NCI-H2196 treated with DMSO at 0.1 percent for 48 hours (cell line): ENCODE measurements at regions not wholly inside any gene's neighbourhood (a gene's known extent, or its start where the extent isn't known, plus 50 kb on each side); places are given as distances from the start of the nearest gene placed in this dataset.
"Not testable (repeated sequence)": the region's sequence is repeated elsewhere in the genome, so short reads cannot be mapped to it uniquely, and the experiment has no call there.

Source experiments
- DNase-seq: peaks from one replicate; lab custom pipeline; 2025; ENCODE audit not compliant: unreplicated experiment; lab: John Stamatoyannopoulos, UW

GRCh38 chr13:44848920-44849676 is 140.2 kb downstream of the NUFIP1 start:
- no peak for DNase-seq

- not testable (repeated sequence) for DNase-seq
Observed at GRCh38 chr13:44845281-44846058, 143.8 kb downstream of the NUFIP1 start.

DNA sequence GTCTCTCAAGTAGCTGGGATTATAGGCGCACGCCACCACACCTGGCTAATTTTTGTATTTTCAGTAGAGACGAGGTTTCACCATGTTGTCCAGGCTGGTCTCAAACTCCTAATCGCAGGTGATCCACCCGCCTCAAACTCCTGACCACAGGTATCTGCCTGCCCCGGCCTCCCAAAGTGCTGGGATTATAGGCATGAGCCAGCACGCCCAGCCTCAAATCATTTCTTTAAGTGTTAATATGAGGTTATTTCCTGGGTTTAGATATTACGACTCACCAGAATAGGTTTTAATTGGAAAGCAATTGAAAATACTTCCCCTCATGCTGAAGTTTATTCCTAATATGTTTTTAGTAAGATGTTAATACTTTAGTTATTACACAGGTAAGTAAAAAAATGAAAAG is 144.5 kb downstream of the NUFIP1 start:
- no peak for DNase-seq

DNA sequence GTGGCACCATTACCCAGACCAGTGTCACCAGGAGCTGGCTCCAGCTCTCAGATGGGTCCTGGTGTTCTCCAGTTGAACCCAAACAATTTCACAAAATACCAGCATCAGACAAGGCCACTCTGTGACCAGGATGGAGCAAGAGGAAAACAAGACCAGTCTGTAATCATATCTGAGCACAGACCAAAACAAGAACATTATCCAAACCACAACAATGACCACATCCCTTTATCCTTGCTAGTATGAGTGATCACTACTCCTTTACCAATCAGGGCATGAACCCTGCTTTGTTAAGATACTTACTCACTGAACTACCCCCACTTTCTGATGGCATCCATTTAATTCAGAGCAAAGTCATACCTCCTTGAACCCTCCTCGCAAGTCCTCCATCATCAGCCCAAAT is 145.9 kb downstream of the NUFIP1 start:
- DNase-seq, result no peak

DNA sequence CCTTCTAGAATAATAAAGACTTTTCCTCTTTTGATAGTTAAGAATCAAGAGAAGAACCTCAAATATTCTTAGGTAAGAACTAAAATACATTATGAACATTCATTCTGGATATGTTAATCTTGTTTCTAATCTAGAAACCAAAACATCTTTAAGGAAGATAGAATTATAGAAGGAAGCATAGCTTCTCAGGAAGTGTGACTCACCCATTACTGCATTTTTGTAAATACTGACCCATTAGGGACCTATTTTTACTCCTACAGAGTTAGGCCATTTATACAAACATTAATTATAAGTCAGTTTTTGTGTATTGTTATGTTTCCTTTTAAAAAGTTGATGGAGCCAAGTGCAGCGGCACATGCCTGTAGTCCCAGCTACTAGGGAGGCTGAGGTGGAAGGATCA is 147.1 kb downstream of the NUFIP1 start:
- DNase-seq, result no peak

DNA sequence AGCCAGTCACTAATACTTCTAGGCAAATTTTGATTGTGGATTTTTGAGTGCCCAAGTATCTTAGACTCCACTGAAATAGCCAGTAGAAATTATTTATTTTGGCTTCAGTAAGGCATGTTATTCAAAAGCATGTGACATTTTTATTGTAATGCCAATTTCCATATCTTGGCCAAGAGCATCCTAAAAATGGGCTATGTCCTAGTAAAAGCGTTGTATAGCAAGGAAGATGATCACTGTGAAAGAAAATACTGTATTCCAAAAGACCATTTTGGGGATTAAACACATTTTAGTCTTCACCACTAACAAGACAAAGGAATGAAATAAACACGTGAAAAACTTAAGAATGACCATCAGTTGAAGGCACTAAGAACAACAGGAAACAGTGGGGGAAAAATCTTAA is 149.1 kb downstream of the NUFIP1 start:
- no peak for DNase-seq

- no peak for DNase-seq
Observed at GRCh38 chr13:44837250-44837649, 152.0 kb downstream of the NUFIP1 start.

GRCh38 chr13:44834404-44834803 is 154.9 kb downstream of the NUFIP1 start:
- no peak for DNase-seq

DNA sequence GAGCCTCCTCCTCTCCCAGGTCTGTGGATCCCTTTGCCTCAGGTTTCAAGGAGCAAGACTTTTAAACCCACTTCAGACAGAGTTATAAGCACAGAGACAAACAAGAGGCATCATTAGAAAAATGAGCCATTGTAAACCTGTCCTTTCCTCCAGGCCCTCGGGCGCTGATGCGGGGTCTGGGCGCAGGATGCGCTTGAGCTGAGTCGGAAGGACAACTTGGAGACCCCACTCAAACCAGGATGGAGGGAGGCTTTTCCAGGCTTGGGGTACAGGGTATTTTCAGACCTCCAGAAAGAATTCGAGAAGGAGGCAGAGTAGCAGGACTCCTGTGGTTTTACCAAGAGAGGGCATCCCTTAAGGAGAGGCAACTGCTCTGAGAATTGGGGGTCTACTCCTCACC is 155.6 kb downstream of the NUFIP1 start:
- no peak for DNase-seq

GRCh38 chr13:44833139-44833538 is 156.1 kb downstream of the NUFIP1 start:
- no peak for DNase-seq

- no peak for DNase-seq
Observed at GRCh38 chr13:44826591-44827350, 162.5 kb downstream of the NUFIP1 start.

DNA sequence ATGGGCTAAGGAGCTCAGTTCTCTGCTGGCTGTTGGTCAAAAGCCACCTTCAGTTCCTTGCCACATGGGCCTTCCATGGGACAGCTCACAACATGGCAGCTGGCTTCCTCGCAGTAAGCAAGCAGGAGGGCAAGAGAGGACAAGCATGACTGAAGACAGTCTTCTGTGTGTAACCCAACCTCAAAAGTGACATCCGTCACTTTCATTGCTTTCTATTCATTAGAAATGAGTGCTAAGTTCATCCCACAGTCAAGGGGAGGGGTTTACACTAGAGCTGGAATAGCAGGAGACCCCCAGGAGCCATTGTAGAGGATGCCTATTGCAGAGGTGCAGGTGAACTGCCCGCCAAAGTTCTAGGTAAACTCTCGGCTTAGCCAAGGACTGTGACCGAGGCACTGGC is 163.3 kb downstream of the NUFIP1 start:
- DNase-seq, result no peak

DNA sequence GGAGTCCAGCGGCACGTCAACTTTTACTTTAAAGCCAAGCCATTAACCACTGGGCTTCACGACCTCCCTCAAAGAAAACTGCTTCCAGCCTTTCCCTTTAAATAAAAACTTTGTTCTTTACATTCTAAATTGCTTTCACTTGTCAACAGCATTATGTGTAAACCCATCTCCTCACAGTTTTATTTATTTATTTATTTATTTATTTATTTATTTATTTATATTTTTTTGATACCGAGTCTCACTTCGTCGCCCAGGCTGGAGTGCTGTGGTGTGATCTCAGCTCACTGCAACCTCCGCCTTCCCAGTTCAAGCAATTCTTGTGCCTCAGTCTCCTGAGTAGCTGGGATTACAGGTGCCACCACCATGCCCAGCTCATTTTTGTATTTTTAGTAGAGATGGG is 165.7 kb downstream of the NUFIP1 start:
- DNase-seq, result not testable (repeated sequence)

DNA sequence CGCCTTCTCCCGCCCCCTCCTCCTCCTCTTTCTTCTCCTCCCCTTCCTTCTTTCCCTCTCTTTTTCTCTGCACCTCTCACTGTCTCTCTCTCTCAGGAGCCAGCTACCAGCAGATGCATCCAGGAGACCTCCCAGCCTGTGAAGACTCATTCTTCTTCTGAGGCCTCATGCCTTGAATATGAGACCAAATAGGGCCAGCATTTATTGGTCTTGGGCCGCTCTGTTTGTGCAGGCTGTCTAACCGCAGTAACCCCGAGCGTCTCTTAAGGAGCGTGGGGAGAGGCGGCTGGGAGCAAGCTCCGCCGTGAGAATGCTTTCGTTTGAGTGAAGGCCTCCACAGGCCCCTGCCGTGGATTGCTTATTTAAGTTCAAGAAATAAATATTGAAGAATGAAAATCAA is 167.0 kb downstream of the NUFIP1 start:
- DNase-seq, result no peak

DNA sequence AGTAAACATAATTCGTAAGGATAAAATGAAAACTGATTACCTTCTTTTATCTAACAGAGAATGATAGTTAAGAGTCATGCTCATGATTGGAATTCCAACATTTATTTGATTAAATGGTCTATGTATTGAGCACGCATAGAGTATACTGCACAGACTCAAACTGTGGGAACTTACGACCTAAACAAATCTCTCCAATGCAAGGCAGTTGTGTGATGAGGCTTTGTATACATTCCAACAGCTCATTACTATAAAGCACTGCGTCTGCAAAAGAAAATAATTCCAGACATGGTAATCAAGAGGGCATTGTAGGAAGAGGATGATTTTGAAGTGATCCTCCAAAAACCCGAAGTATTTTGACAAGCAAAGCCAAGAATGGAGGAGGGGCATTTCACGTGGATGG is 169.5 kb downstream of the NUFIP1 start:
- no peak for DNase-seq

DNA sequence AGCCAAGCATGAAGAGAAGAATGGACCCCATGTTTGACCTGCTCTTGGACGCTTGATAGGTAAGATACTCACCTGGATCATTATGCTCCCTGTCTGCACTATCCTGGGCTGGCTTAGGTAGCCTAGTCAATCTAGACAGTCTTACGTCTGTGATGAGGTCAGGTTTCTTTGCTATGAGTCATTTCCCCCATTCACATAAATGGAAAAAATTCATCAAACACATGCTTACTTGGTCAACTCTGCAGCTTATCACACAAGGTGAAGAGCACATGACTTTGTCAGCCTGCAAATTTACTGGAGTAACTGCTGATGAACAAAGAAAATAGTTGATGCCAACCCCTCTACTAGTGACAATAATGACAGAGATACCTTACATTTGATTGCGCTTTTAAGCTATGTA is 170.0 kb downstream of the NUFIP1 start:
- DNase-seq, result peak; percentile 66

DNA sequence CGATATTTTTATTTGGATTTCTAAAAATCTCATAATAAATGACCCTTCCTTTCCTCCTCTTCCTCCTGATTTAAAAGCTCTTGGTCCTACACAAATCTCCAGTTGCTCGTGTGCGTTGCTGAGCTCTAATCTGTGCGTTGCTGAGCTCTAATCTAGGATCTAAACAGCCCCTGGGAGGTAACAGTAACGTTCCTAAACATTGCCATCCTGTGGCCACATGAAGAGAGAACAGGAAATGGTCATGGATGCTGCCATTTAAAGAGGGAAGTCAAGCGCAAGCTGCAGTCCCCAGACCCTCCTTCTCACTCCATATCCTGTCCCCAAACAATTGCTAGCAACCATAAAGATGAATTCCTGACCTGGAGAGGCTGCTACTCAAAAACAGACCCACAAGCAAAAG is 170.8 kb downstream of the NUFIP1 start:
- no peak for DNase-seq

GRCh38 chr13:44818016-44818415 is 171.3 kb downstream of the NUFIP1 start:
- no peak for DNase-seq

GRCh38 chr13:44817131-44817671 is 172.1 kb downstream of the NUFIP1 start:
- DNase-seq, result no peak

DNA sequence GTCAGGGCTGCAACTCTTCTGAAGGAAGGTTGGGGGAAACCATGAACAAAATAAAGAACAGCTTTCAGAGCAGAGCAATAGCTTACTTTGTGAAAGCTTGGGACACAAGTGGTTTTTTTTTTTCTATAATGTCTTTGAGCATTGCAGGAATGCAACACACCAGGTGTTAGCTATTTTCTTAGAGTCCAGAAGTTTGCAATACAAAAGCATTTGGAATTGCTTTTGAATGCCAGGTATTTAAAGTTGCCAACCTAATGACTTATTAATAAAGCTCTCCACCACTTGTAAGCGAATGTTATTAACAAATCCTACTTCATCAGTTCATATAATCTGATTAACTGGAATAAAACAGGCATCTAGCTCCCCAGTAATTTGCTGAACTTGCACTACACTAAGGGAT is 172.6 kb downstream of the NUFIP1 start:
- DNase-seq, result no peak

DNA sequence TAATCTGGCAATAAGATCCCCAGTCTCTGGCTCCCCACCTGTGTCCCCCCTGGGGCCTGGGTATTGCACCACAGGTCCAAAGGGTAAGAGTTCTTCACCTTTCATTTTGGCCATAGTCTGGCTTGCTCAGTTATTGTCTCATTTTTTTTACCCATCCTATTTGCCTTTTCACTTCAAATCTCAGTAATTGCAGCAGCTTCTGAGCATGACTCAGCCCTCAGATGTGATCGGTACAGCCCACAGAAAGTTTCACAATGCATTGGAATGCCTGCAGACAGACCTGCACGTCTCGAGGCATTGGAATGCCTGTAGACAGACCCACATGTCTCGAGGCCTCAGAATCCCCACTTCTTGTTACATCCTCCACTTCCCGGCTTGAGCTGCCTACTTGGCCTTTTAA is 173.6 kb downstream of the NUFIP1 start:
- no peak for DNase-seq

GRCh38 chr13:44814836-44815235 is 174.4 kb downstream of the NUFIP1 start:
- no peak for DNase-seq
